Gastrocnemius medialis (tissue), 4 donors: ENCODE measurements at regions not wholly inside any gene's neighbourhood (a gene's known extent, or its start where the extent isn't known, plus 50 kb on each side); places are given as distances from the start of the nearest gene placed in this dataset.

Experiments used
- ATAC-seq, 2 donors: fragments of 150-250 bp; one replicate each; pipeline ENCODE4 v1.9.1; 2016
- DNase-seq, 2 donors: peaks; one replicate each; pipeline ENCODE4 v3.0.0-alpha.2; 2019
- H3K27ac ChIP-seq, 4 donors: fragments of 200-600 bp; sonication (generic); 1 replicate in 1 of 4; 2 replicates in 3 of 4; pipeline ENCODE4 v1.5.1; 2016 to 2018; ENCODE audit warnings: mild to moderate bottlenecking in 2 of 4, moderate library complexity in 1 of 4
- H3K27me3 ChIP-seq, 3 donors: fragments of 200-600 bp; sonication (generic) in 2 of 3; 1 replicate in 1 of 3; 2 replicates in 2 of 3; pipeline versions ENCODE4 v1.5.1 to v1.6.0; 2016 to 2019; ENCODE audit warnings: mild to moderate bottlenecking in 1 of 3, moderate library complexity in 1 of 3
- H3K36me3 ChIP-seq, 2 donors: fragments of 200-600 bp; sonication (generic) in 1 of 2; one replicate each; pipeline ENCODE4 v1.5.1; 2017 to 2018
- H3K4me1 ChIP-seq, 2 donors: fragments of 200-600 bp; sonication (generic) in 1 of 2; one replicate each; pipeline ENCODE4 v1.5.1; 2016 to 2017; ENCODE audit warnings: mild to moderate bottlenecking in 2 of 2
- H3K4me3 ChIP-seq, 4 donors: fragments of 200-600 bp; sonication (generic) in 3 of 4; 1 replicate in 1 of 4; 2 replicates in 3 of 4; pipeline ENCODE4 v1.5.1; 2016 to 2019; ENCODE audit warnings: mild to moderate bottlenecking in 2 of 4
- H3K9me3 ChIP-seq, 3 donors: fragments of 200-600 bp; sonication (generic) in 2 of 3; 1 replicate in 1 of 3; 2 replicates in 2 of 3; pipeline ENCODE4 v1.5.1; 2016 to 2019
- CTCF ChIP-seq, 5 experiments: fragments of 450-650 bp in 3 of 5; fragments of 200-600 bp in 2 of 5; sonication (generic) in 2 of 5; IDR thresholded peaks in 4 of 5; conservative IDR thresholded peaks in 1 of 5; 1 replicate in 4 of 5; 2 replicates in 1 of 5; pipeline ENCODE4 v1.5.1; 2016 to 2019; ENCODE audit warnings: antibody characterized with exemption in 5 of 5, mild to moderate bottlenecking in 3 of 5, moderate library complexity in 3 of 5
- POLR2A ChIP-seq, 2 donors: fragments of 450-650 bp; IDR thresholded peaks; one replicate each; pipeline ENCODE4 v1.6.1; 2017; ENCODE audit warnings: antibody characterized with exemption in 2 of 2, mild to moderate bottlenecking in 2 of 2, moderate library complexity in 2 of 2
- in situ Hi-C, 4 donors: fragments of 200-750 bp; cut with MboI; loops; one replicate each; pipeline versions ENCODE4 v1.15.0 to v1.8.0; 2017; ENCODE audit warnings: low sequenced_read_pairs in 4 of 4
- intact Hi-C: fragments of 100-400 bp; cut with DNase I; formaldehyde crosslinking; loops from one replicate; pipeline ENCODE4 v1.15.1; 2023; ENCODE audit warnings: low total_unique reads

GRCh38 chr4:163776957-163777356 is 282.5 kb downstream of the TMA16 start:
- in situ Hi-C loops (no loop called here), intact Hi-C loops (no loop called here)
- TF ChIP-seq CTCF (IDR thresholded peaks at IDR 0.05 in 4 of 5, conservative IDR thresholded peaks at IDR 0.05 in 1 of 5) (no peak), POLR2A (IDR thresholded peaks at IDR 0.05) (no peak)
- DNase-seq (no peak), ATAC-seq (no peak)
- Histone ChIP-seq H3K27ac (no peak overlapping the region), H3K4me1 (no peaks in the 10 kb centered on the region), H3K36me3 (no peaks in the 10 kb centered on the region), H3K27me3 (no peaks in the 10 kb centered on the region), H3K9me3 (no peaks in the 10 kb centered on the region), H3K4me3 (no peak overlapping the region)

- TF ChIP-seq POLR2A (IDR thresholded peaks at IDR 0.05) (no peak), CTCF (IDR thresholded peaks at IDR 0.05 in 4 of 5, conservative IDR thresholded peaks at IDR 0.05 in 1 of 5) (no peak)
- no peaks in the 10 kb centered on the region for H3K9me3 ChIP-seq
- in situ Hi-C loops, result no loop called here
- DNase-seq (no peak), ATAC-seq (no peak)
- H3K4me3 ChIP-seq, result no peak overlapping the region
- intact Hi-C loops, result no loop called here
- no peaks in the 10 kb centered on the region for H3K27me3 ChIP-seq
- H3K27ac ChIP-seq, result no peak overlapping the region
- no peaks in the 10 kb centered on the region for H3K4me1 ChIP-seq
- H3K36me3 ChIP-seq, result no peaks in the 10 kb centered on the region
Observed at GRCh38 chr4:163781726-163782125, 287.2 kb downstream of the TMA16 start.

- no peak for TF ChIP-seq POLR2A (IDR thresholded peaks at IDR 0.05)
- no peak for TF ChIP-seq CTCF (IDR thresholded peaks at IDR 0.05 in 4 of 5, conservative IDR thresholded peaks at IDR 0.05 in 1 of 5)
- no peak overlapping the region for H3K27ac ChIP-seq
- intact Hi-C loops (no loop called here), in situ Hi-C loops (no loop called here)
- H3K4me3 ChIP-seq, result no peak overlapping the region
- H3K4me1 ChIP-seq, result no peaks in the 10 kb centered on the region
- H3K36me3 ChIP-seq, result no peaks in the 10 kb centered on the region
- no peaks in the 10 kb centered on the region for H3K9me3 ChIP-seq
- no peaks in the 10 kb centered on the region for H3K27me3 ChIP-seq
- ATAC-seq (no peak), DNase-seq (no peak)
Observed at GRCh38 chr4:163790231-163790630, 295.7 kb downstream of the TMA16 start.

- Histone ChIP-seq H3K4me3 (no peak overlapping the region), H3K36me3 (no peaks in the 10 kb centered on the region), H3K9me3 (no peaks in the 10 kb centered on the region), H3K27me3 (no peaks in the 10 kb centered on the region), H3K27ac (no peak overlapping the region), H3K4me1 (no peaks in the 10 kb centered on the region)
- no peak for DNase-seq
- in situ Hi-C loops, result no loop called here
- no peak for TF ChIP-seq CTCF (IDR thresholded peaks at IDR 0.05 in 4 of 5, conservative IDR thresholded peaks at IDR 0.05 in 1 of 5)
- no peak for TF ChIP-seq POLR2A (IDR thresholded peaks at IDR 0.05)
- intact Hi-C loops, result no loop called here
- ATAC-seq, result no peak
Observed at GRCh38 chr4:163795885-163796284, 301.4 kb downstream of the TMA16 start.

- Histone ChIP-seq H3K27ac (no peak overlapping the region), H3K4me1 (no peaks in the 10 kb centered on the region), H3K9me3 (no peaks in the 10 kb centered on the region), H3K36me3 (no peaks in the 10 kb centered on the region), H3K27me3 (no peaks in the 10 kb centered on the region), H3K4me3 (no peak overlapping the region)
- intact Hi-C loops, result no loop called here
- TF ChIP-seq POLR2A (IDR thresholded peaks at IDR 0.05), result no peak
- no peak for TF ChIP-seq CTCF (IDR thresholded peaks at IDR 0.05 in 4 of 5, conservative IDR thresholded peaks at IDR 0.05 in 1 of 5)
- no peak for ATAC-seq
- no peak for DNase-seq
- in situ Hi-C loops, result no loop called here
Observed at GRCh38 chr4:163804001-163804400, 309.5 kb downstream of the TMA16 start.
